K562 (cell line): ENCODE measurements at regions not wholly inside any gene's neighbourhood (a gene's known extent, or its start where the extent isn't known, plus 50 kb on each side); places are given as distances from the start of the nearest gene placed in this dataset.

ENCODE experiments used
- TF ChIP-seq, protein P1 (sequence below): fragments of 450-650 bp; IDR thresholded peaks from 2 replicates; pipeline ENCODE4 v1.6.1; 2016; ENCODE audit warnings: mild to moderate bottlenecking, moderate library complexity

- TF ChIP-seq, protein P1, sequence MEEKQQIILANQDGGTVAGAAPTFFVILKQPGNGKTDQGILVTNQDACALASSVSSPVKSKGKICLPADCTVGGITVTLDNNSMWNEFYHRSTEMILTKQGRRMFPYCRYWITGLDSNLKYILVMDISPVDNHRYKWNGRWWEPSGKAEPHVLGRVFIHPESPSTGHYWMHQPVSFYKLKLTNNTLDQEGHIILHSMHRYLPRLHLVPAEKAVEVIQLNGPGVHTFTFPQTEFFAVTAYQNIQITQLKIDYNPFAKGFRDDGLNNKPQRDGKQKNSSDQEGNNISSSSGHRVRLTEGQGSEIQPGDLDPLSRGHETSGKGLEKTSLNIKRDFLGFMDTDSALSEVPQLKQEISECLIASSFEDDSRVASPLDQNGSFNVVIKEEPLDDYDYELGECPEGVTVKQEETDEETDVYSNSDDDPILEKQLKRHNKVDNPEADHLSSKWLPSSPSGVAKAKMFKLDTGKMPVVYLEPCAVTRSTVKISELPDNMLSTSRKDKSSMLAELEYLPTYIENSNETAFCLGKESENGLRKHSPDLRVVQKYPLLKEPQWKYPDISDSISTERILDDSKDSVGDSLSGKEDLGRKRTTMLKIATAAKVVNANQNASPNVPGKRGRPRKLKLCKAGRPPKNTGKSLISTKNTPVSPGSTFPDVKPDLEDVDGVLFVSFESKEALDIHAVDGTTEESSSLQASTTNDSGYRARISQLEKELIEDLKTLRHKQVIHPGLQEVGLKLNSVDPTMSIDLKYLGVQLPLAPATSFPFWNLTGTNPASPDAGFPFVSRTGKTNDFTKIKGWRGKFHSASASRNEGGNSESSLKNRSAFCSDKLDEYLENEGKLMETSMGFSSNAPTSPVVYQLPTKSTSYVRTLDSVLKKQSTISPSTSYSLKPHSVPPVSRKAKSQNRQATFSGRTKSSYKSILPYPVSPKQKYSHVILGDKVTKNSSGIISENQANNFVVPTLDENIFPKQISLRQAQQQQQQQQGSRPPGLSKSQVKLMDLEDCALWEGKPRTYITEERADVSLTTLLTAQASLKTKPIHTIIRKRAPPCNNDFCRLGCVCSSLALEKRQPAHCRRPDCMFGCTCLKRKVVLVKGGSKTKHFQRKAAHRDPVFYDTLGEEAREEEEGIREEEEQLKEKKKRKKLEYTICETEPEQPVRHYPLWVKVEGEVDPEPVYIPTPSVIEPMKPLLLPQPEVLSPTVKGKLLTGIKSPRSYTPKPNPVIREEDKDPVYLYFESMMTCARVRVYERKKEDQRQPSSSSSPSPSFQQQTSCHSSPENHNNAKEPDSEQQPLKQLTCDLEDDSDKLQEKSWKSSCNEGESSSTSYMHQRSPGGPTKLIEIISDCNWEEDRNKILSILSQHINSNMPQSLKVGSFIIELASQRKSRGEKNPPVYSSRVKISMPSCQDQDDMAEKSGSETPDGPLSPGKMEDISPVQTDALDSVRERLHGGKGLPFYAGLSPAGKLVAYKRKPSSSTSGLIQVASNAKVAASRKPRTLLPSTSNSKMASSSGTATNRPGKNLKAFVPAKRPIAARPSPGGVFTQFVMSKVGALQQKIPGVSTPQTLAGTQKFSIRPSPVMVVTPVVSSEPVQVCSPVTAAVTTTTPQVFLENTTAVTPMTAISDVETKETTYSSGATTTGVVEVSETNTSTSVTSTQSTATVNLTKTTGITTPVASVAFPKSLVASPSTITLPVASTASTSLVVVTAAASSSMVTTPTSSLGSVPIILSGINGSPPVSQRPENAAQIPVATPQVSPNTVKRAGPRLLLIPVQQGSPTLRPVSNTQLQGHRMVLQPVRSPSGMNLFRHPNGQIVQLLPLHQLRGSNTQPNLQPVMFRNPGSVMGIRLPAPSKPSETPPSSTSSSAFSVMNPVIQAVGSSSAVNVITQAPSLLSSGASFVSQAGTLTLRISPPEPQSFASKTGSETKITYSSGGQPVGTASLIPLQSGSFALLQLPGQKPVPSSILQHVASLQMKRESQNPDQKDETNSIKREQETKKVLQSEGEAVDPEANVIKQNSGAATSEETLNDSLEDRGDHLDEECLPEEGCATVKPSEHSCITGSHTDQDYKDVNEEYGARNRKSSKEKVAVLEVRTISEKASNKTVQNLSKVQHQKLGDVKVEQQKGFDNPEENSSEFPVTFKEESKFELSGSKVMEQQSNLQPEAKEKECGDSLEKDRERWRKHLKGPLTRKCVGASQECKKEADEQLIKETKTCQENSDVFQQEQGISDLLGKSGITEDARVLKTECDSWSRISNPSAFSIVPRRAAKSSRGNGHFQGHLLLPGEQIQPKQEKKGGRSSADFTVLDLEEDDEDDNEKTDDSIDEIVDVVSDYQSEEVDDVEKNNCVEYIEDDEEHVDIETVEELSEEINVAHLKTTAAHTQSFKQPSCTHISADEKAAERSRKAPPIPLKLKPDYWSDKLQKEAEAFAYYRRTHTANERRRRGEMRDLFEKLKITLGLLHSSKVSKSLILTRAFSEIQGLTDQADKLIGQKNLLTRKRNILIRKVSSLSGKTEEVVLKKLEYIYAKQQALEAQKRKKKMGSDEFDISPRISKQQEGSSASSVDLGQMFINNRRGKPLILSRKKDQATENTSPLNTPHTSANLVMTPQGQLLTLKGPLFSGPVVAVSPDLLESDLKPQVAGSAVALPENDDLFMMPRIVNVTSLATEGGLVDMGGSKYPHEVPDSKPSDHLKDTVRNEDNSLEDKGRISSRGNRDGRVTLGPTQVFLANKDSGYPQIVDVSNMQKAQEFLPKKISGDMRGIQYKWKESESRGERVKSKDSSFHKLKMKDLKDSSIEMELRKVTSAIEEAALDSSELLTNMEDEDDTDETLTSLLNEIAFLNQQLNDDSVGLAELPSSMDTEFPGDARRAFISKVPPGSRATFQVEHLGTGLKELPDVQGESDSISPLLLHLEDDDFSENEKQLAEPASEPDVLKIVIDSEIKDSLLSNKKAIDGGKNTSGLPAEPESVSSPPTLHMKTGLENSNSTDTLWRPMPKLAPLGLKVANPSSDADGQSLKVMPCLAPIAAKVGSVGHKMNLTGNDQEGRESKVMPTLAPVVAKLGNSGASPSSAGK: no peak
These were observed 117.1 kb upstream of the FRMD6 start (continued) for GRCh38 chr14:51534610-51535011.
